DND-41 (cell line): ENCODE measurements at regions not wholly inside any gene's neighbourhood (a gene's known extent, or its start where the extent isn't known, plus 50 kb on each side); places are given as distances from the start of the nearest gene placed in this dataset.

Source experiments
- ATAC-seq: fragments of 200-7000 bp; cut with Tn5 transposase; 3 replicates; pipeline ENCODE4 v1.9.1; 2021; ENCODE audit warnings: low read depth; ENCODE audit not compliant: insufficient read depth
- DNase-seq: peaks from one replicate; pipeline ENCODE4 v3.0.0-alpha.2; 2020
- H2AFZ ChIP-seq: 2 replicates; pipeline ENCODE4 v1.6.0; 2012; ENCODE audit warnings: low read depth, low read length
- H3K27ac ChIP-seq: 2 replicates; pipeline ENCODE4 v1.5.1; 2012; ENCODE audit warnings: low read length, inconsistent platforms
- H3K27me3 ChIP-seq: fragments of 200-600 bp; sonication (generic); 2 replicates; pipeline ENCODE4 v1.6.0; 2012; ENCODE audit warnings: low read length, mild to moderate bottlenecking, inconsistent platforms; ENCODE audit not compliant: insufficient read depth, poor library complexity
- H3K36me3 ChIP-seq: 2 replicates; pipeline ENCODE4 v1.5.1; 2012; ENCODE audit warnings: low read length, inconsistent platforms; ENCODE audit not compliant: insufficient read depth
- H3K4me1 ChIP-seq: 2 replicates; pipeline ENCODE4 v1.5.1; 2012; ENCODE audit warnings: mild to moderate bottlenecking, low read length; ENCODE audit not compliant: insufficient read depth
- H3K4me2 ChIP-seq: 2 replicates; pipeline ENCODE4 v1.6.0; 2012; ENCODE audit warnings: mild to moderate bottlenecking, moderate library complexity, low read length, inconsistent platforms; ENCODE audit not compliant: insufficient read depth
- H3K4me3 ChIP-seq, 2 experiments: fragments of 200-600 bp in 1 of 2; shearing (Covaris generic) in 1 of 2; 2 replicates each; pipeline ENCODE4 v1.5.1; 2012 to 2016; ENCODE audit warnings: inconsistent platforms in 2 of 2, low read length in 2 of 2, mild to moderate bottlenecking in 2 of 2, low read depth in 1 of 2, moderate library complexity in 1 of 2
- H3K79me2 ChIP-seq: 2 replicates; pipeline ENCODE4 v1.6.0; 2012; ENCODE audit warnings: low read length, inconsistent platforms; ENCODE audit not compliant: insufficient read depth
- H3K9ac ChIP-seq: 2 replicates; pipeline ENCODE4 v1.6.0; 2012; ENCODE audit warnings: low read depth, mild to moderate bottlenecking, inconsistent platforms, low read length, moderate library complexity
- H3K9me3 ChIP-seq: 2 replicates; pipeline ENCODE4 v1.5.1; 2012; ENCODE audit warnings: low read length, moderate library complexity, mild to moderate bottlenecking, inconsistent platforms; ENCODE audit not compliant: insufficient read depth, severe bottlenecking
- H4K20me1 ChIP-seq: 2 replicates; pipeline ENCODE4 v1.6.0; 2012; ENCODE audit warnings: low read length; ENCODE audit not compliant: insufficient read depth
- EZH2 ChIP-seq: IDR thresholded peaks from 3 replicates; pipeline ENCODE4 v1.6.1; 2012; ENCODE audit warnings: borderline replicate concordance, low read depth, mild to moderate bottlenecking, moderate library complexity, low read length, inconsistent platforms; ENCODE audit not compliant: severe bottlenecking
- TF ChIP-seq, protein P1 (sequence below): IDR thresholded peaks from 2 replicates; pipeline ENCODE4 v1.5.1; 2012; ENCODE audit warnings: borderline replicate concordance, low read length, moderate library complexity, mild to moderate bottlenecking; ENCODE audit not compliant: poor library complexity, severe bottlenecking; ENCODE audit errors: extremely low read depth

DNA sequence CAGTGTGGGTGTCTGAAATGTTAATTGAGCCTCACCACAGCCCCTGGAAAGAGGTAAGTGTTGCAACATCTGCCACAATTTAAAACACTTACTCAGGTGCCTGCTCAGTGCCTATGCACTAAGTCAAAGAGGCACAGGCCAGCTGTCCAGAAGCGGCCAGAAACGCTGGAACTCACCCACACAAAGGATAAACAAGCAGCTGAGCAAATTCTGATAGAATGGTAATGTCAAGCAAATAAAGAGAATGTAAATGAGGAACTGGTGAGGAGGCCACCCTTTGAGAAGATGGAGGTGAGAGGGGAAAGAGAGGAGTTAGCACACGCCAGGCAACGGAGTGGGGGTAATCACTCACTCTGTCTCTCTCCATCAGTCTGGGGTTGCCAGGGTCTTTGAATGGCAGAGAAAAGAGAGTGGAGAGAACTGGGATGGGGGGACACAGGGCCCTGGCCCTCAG is 67.7 kb upstream of the SERP2 start:
- TF ChIP-seq EZH2 = no peak
- TF ChIP-seq, protein P1, sequence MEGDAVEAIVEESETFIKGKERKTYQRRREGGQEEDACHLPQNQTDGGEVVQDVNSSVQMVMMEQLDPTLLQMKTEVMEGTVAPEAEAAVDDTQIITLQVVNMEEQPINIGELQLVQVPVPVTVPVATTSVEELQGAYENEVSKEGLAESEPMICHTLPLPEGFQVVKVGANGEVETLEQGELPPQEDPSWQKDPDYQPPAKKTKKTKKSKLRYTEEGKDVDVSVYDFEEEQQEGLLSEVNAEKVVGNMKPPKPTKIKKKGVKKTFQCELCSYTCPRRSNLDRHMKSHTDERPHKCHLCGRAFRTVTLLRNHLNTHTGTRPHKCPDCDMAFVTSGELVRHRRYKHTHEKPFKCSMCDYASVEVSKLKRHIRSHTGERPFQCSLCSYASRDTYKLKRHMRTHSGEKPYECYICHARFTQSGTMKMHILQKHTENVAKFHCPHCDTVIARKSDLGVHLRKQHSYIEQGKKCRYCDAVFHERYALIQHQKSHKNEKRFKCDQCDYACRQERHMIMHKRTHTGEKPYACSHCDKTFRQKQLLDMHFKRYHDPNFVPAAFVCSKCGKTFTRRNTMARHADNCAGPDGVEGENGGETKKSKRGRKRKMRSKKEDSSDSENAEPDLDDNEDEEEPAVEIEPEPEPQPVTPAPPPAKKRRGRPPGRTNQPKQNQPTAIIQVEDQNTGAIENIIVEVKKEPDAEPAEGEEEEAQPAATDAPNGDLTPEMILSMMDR = no peak
- Histone ChIP-seq H3K4me3 (no peak overlapping the region; a peak in 1 of 4 replicates), H3K9ac (peak overlapping the region; percentile 39), H3K4me1 (peaks cover 67% of the 10 kb centered on the region), H3K27me3 (no peaks in the 10 kb centered on the region), H3K79me2 (no peaks in the 10 kb centered on the region), H3K36me3 (no peaks in the 10 kb centered on the region), H3K27ac (peak overlapping the region; percentile 72), H3K4me2 (peak overlapping the region; percentile 55), H3K9me3 (no peaks in the 10 kb centered on the region), H2AFZ (peak overlapping the region; percentile 57), H4K20me1 (no peaks in the 10 kb centered on the region)
- ATAC-seq = 0 out of 3 replicates have a peak, but pooled peaks have one; percentile 15
- peak; percentile 16 for DNase-seq

DNA sequence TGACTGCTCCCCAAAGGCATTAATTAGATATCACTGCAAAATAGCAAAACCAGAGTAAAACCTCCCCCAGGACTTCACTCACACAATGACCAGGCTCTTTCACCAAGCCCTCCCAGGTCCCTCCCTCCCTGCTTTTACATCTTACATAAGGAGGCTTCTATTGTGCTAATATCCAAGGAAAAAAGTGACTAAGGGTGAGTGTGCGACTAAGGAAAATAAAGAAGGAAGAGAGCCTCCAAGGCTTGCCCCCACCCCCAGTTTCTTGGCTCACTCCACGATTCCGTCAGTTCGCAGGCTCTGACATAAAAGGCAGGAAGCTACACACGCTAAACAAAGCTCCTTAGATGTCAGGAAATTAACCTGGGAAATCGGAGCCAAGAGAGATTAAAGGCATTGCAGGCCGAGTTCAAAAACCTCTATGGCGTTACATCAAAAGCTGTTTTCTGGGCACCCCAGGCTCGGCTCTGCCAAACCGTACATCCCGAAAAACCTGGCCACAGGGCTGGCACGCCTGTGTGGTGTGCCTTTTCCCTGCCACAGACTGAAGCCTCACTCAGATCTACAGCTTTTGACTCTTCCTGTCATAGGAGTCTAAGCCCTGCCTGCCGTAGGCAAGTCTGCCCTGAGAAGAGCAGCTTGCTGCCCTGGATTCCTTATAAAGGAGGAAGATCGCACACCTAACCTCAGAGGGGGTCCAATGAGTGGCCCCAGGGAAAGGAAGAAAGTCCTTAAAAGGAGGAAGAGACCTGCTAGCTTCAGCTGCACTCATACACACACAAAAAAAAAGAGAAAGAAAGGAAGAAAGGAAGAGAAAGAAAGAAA is 67.0 kb upstream of the SERP2 start:
- H3K36me3 ChIP-seq = no peaks in the 10 kb centered on the region
- H4K20me1 ChIP-seq = no peaks in the 10 kb centered on the region
- H3K27me3 ChIP-seq = no peaks in the 10 kb centered on the region
- peak overlapping the region; percentile 39 for H3K9ac ChIP-seq
- TF ChIP-seq, protein P1 = no peak
- no peak for TF ChIP-seq EZH2
- H3K4me2 ChIP-seq = peak overlapping the region; percentile 55
- no peaks in the 10 kb centered on the region for H3K79me2 ChIP-seq
- H3K4me1 ChIP-seq = peaks cover 60% of the 10 kb centered on the region
- peak overlapping the region; percentile 57 for H2AFZ ChIP-seq
- peak; percentile 73 for ATAC-seq
- H3K4me3 ChIP-seq = peak overlapping the region in 1 of 2 experiments; percentile 45; a peak in 2 of 4 replicates
- H3K27ac ChIP-seq = peak overlapping the region; percentile 72
- peak; percentile 66 for DNase-seq
- no peaks in the 10 kb centered on the region for H3K9me3 ChIP-seq

DNA sequence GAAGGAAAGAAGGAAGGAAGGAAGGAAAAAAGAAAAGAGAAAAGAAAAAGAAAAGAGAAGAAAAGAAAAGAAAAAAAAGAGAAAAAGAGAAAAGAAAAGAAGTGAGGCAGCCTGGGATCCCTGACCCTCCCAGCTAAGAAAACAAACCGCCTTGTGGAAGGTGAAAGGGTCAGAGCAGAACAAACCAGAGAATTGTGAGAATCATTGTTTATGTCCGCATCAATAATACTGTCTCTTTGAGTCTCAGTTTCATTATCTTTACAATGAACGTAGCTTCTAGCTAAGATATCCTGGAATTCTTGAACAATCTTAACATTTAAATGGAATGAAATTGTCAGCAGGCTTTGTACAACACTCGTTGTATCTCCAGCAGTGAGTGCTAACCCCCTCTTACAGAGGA is 66.4 kb upstream of the SERP2 start:
- peak overlapping the region; percentile 55; the same call in 1 of the 2 replicates for H3K4me2 ChIP-seq

More for the DNA sequence above, 66.4 kb upstream of the SERP2 start:
- Histone ChIP-seq H3K36me3 (no peaks in the 10 kb centered on the region), H3K27me3 (no peaks in the 10 kb centered on the region), H3K4me3 (no peak overlapping the region), H3K9me3 (no peaks in the 10 kb centered on the region), H3K27ac (no peak overlapping the region), H4K20me1 (no peaks in the 10 kb centered on the region), H3K9ac (peak overlapping the region; percentile 39; the same call in 1 of the 2 replicates), H3K4me1 (peaks cover 54% of the 10 kb centered on the region), H3K79me2 (no peaks in the 10 kb centered on the region), H2AFZ (no peak overlapping the region)
- DNase-seq (no peak), ATAC-seq (no peak)
- TF ChIP-seq, protein P1 = no peak
- no peak for TF ChIP-seq EZH2
